Stomach (tissue), 4 donors: ENCODE measurements at regions not wholly inside any gene's neighbourhood (a gene's known extent, or its start where the extent isn't known, plus 50 kb on each side); places are given as distances from the start of the nearest gene placed in this dataset.

Experiments used
- EP300 ChIP-seq: sonication (generic); formaldehyde crosslinking; IDR thresholded peaks from one replicate; pipeline ENCODE4 v1.6.1; 2017; ENCODE audit warnings: antibody characterized with exemption
- POLR2A ChIP-seq, 4 donors: fragments of 450-650 bp; IDR thresholded peaks; one replicate each; pipeline ENCODE4 v1.6.1; 2016; ENCODE audit warnings: antibody characterized with exemption in 4 of 4, control low read depth in 2 of 4, mild to moderate bottlenecking in 1 of 4, moderate library complexity in 1 of 4
- POLR2AphosphoS5 ChIP-seq, 3 donors: sonication (generic); formaldehyde crosslinking; IDR thresholded peaks; one replicate each; pipeline ENCODE4 v1.6.1; 2016; ENCODE audit warnings: antibody characterized with exemption in 3 of 3
- TF ChIP-seq, protein P1 (sequence below), 7 experiments: fragments of 450-650 bp in 4 of 7; fragments of 200-600 bp in 3 of 7; sonication (generic) in 3 of 7; IDR thresholded peaks; one replicate each; pipeline ENCODE4 v1.5.1; 2016 to 2019; ENCODE audit warnings: antibody characterized with exemption in 7 of 7, control low read depth in 2 of 7, mild to moderate bottlenecking in 1 of 7

- TF ChIP-seq, protein P1, sequence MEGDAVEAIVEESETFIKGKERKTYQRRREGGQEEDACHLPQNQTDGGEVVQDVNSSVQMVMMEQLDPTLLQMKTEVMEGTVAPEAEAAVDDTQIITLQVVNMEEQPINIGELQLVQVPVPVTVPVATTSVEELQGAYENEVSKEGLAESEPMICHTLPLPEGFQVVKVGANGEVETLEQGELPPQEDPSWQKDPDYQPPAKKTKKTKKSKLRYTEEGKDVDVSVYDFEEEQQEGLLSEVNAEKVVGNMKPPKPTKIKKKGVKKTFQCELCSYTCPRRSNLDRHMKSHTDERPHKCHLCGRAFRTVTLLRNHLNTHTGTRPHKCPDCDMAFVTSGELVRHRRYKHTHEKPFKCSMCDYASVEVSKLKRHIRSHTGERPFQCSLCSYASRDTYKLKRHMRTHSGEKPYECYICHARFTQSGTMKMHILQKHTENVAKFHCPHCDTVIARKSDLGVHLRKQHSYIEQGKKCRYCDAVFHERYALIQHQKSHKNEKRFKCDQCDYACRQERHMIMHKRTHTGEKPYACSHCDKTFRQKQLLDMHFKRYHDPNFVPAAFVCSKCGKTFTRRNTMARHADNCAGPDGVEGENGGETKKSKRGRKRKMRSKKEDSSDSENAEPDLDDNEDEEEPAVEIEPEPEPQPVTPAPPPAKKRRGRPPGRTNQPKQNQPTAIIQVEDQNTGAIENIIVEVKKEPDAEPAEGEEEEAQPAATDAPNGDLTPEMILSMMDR (IDR thresholded peaks at IDR 0.05) = no peak
- TF ChIP-seq EP300 (no peak), POLR2AphosphoS5 (IDR thresholded peaks at IDR 0.05) (no peak), POLR2A (IDR thresholded peaks at IDR 0.05) (no peak)
Measured at GRCh38 chr13:90416938-90417337, 930.5 kb upstream of the MIR17HG start.
